ENCODE measurements at regions not wholly inside any gene's neighbourhood (a gene's known extent, or its start where the extent isn't known, plus 50 kb on each side); places are given as distances from the start of the nearest gene placed in this dataset.

GRCh38 chr3:194782698-194783404 is 97.2 kb downstream of the FAM43A start:
- no peak overlapping the region for H3K27ac ChIP-seq (ENCODE audit: low read depth, low read length)
- H3K4me1 ChIP-seq (ENCODE audit: control insufficient read depth in 1 of 2, insufficient read depth in 2 of 2, low read length in 2 of 2): peaks cover 0 to 5% of the 10 kb centered on the region in 2 donors
- H3K9me3 ChIP-seq (ENCODE audit: control insufficient read depth in 1 of 2, low read length in 2 of 2): no peaks in the 10 kb centered on the region
- no peaks in the 10 kb centered on the region for H3K36me3 ChIP-seq (ENCODE audit: control insufficient read depth in 1 of 2, insufficient read depth in 2 of 2, low read length in 2 of 2)
- no peak overlapping the region for H3K9ac ChIP-seq (ENCODE audit: low read depth in 1 of 2, low read length in 2 of 2)
- H3K27me3 ChIP-seq (ENCODE audit: control insufficient read depth in 1 of 2, insufficient read depth in 2 of 2, low read length in 2 of 2): peaks cover 0 to 4% of the 10 kb centered on the region in 2 donors
- no peak overlapping the region for H3K4me3 ChIP-seq (ENCODE audit: low read depth in 1 of 2, low read length in 2 of 2)

GRCh38 chr3:194784361-194784760 is 98.7 kb downstream of the FAM43A start:
- H3K27ac ChIP-seq (ENCODE audit: low read depth, low read length): no peak overlapping the region
- no peak overlapping the region for H3K4me3 ChIP-seq (ENCODE audit: low read depth in 1 of 2, low read length in 2 of 2)
- no peaks in the 10 kb centered on the region for H3K9me3 ChIP-seq (ENCODE audit: control insufficient read depth in 1 of 2, low read length in 2 of 2)
- H3K36me3 ChIP-seq (ENCODE audit: control insufficient read depth in 1 of 2, insufficient read depth in 2 of 2, low read length in 2 of 2): no peaks in the 10 kb centered on the region
- H3K4me1 ChIP-seq (ENCODE audit: control insufficient read depth in 1 of 2, insufficient read depth in 2 of 2, low read length in 2 of 2): peaks cover 0 to 5% of the 10 kb centered on the region in 2 donors
- no peak overlapping the region for H3K9ac ChIP-seq (ENCODE audit: low read depth in 1 of 2, low read length in 2 of 2)
- H3K27me3 ChIP-seq (ENCODE audit: control insufficient read depth in 1 of 2, insufficient read depth in 2 of 2, low read length in 2 of 2): peaks cover 0 to 4% of the 10 kb centered on the region in 2 donors

- Histone ChIP-seq H3K27me3 (ENCODE audit: control insufficient read depth in 1 of 2, insufficient read depth in 2 of 2, low read length in 2 of 2) (no peaks in the 10 kb centered on the region), H3K4me3 (ENCODE audit: low read depth in 1 of 2, low read length in 2 of 2) (no peak overlapping the region), H3K27ac (ENCODE audit: low read depth, low read length) (no peak overlapping the region), H3K9ac (ENCODE audit: low read depth in 1 of 2, low read length in 2 of 2) (no peak overlapping the region), H3K9me3 (ENCODE audit: control insufficient read depth in 1 of 2, low read length in 2 of 2) (no peaks in the 10 kb centered on the region), H3K4me1 (ENCODE audit: control insufficient read depth in 1 of 2, insufficient read depth in 2 of 2, low read length in 2 of 2) (peaks cover 0 to 5% of the 10 kb centered on the region in 2 donors), H3K36me3 (ENCODE audit: control insufficient read depth in 1 of 2, insufficient read depth in 2 of 2, low read length in 2 of 2) (no peaks in the 10 kb centered on the region)
These were observed 99.6 kb downstream of the FAM43A start for GRCh38 chr3:194785315-194785714.

GRCh38 chr3:194787072-194787471 is 101.4 kb downstream of the FAM43A start:
- Histone ChIP-seq H3K9ac (ENCODE audit: low read depth in 1 of 2, low read length in 2 of 2) (no peak overlapping the region), H3K36me3 (ENCODE audit: control insufficient read depth in 1 of 2, insufficient read depth in 2 of 2, low read length in 2 of 2) (no peaks in the 10 kb centered on the region), H3K4me1 (ENCODE audit: control insufficient read depth in 1 of 2, insufficient read depth in 2 of 2, low read length in 2 of 2) (peaks cover 0 to 5% of the 10 kb centered on the region in 2 donors), H3K27me3 (ENCODE audit: control insufficient read depth in 1 of 2, insufficient read depth in 2 of 2, low read length in 2 of 2) (no peaks in the 10 kb centered on the region), H3K4me3 (ENCODE audit: low read depth in 1 of 2, low read length in 2 of 2) (no peak overlapping the region), H3K9me3 (ENCODE audit: control insufficient read depth in 1 of 2, low read length in 2 of 2) (no peaks in the 10 kb centered on the region), H3K27ac (ENCODE audit: low read depth, low read length) (no peak overlapping the region)

GRCh38 chr3:194787650-194788049 is 102.0 kb downstream of the FAM43A start:
- Histone ChIP-seq H3K36me3 (ENCODE audit: control insufficient read depth in 1 of 2, insufficient read depth in 2 of 2, low read length in 2 of 2) (no peaks in the 10 kb centered on the region), H3K27ac (ENCODE audit: low read depth, low read length) (no peak overlapping the region), H3K4me1 (ENCODE audit: control insufficient read depth in 1 of 2, insufficient read depth in 2 of 2, low read length in 2 of 2) (peaks cover 0 to 5% of the 10 kb centered on the region in 2 donors), H3K9me3 (ENCODE audit: control insufficient read depth in 1 of 2, low read length in 2 of 2) (no peaks in the 10 kb centered on the region), H3K4me3 (ENCODE audit: low read depth in 1 of 2, low read length in 2 of 2) (no peak overlapping the region), H3K27me3 (ENCODE audit: control insufficient read depth in 1 of 2, insufficient read depth in 2 of 2, low read length in 2 of 2) (no peaks in the 10 kb centered on the region), H3K9ac (ENCODE audit: low read depth in 1 of 2, low read length in 2 of 2) (no peak overlapping the region)

GRCh38 chr3:194792368-194792767 is 106.7 kb downstream of the FAM43A start:
- Histone ChIP-seq H3K27me3 (ENCODE audit: control insufficient read depth in 1 of 2, insufficient read depth in 2 of 2, low read length in 2 of 2) (no peaks in the 10 kb centered on the region), H3K27ac (ENCODE audit: low read depth, low read length) (no peak overlapping the region), H3K36me3 (ENCODE audit: control insufficient read depth in 1 of 2, insufficient read depth in 2 of 2, low read length in 2 of 2) (no peaks in the 10 kb centered on the region), H3K4me3 (ENCODE audit: low read depth in 1 of 2, low read length in 2 of 2) (no peak overlapping the region), H3K9me3 (ENCODE audit: control insufficient read depth in 1 of 2, low read length in 2 of 2) (no peaks in the 10 kb centered on the region), H3K9ac (ENCODE audit: low read depth in 1 of 2, low read length in 2 of 2) (no peak overlapping the region), H3K4me1 (ENCODE audit: control insufficient read depth in 1 of 2, insufficient read depth in 2 of 2, low read length in 2 of 2) (no peaks in the 10 kb centered on the region)

- H3K36me3 ChIP-seq (ENCODE audit: control insufficient read depth in 1 of 2, insufficient read depth in 2 of 2, low read length in 2 of 2): no peaks in the 10 kb centered on the region
- H3K4me1 ChIP-seq (ENCODE audit: control insufficient read depth in 1 of 2, insufficient read depth in 2 of 2, low read length in 2 of 2): no peaks in the 10 kb centered on the region
- H3K9me3 ChIP-seq (ENCODE audit: control insufficient read depth in 1 of 2, low read length in 2 of 2): no peaks in the 10 kb centered on the region
- no peaks in the 10 kb centered on the region for H3K27me3 ChIP-seq (ENCODE audit: control insufficient read depth in 1 of 2, insufficient read depth in 2 of 2, low read length in 2 of 2)
- H3K4me3 ChIP-seq (ENCODE audit: low read depth in 1 of 2, low read length in 2 of 2): no peak overlapping the region
- no peak overlapping the region for H3K27ac ChIP-seq (ENCODE audit: low read depth, low read length)
- no peak overlapping the region for H3K9ac ChIP-seq (ENCODE audit: low read depth in 1 of 2, low read length in 2 of 2)
These were observed 112.0 kb downstream of the FAM43A start for GRCh38 chr3:194797555-194798250.

- no peak overlapping the region for H3K9ac ChIP-seq (ENCODE audit: low read depth in 1 of 2, low read length in 2 of 2)
- H3K27ac ChIP-seq (ENCODE audit: low read depth, low read length): no peak overlapping the region
- H3K4me1 ChIP-seq (ENCODE audit: control insufficient read depth in 1 of 2, insufficient read depth in 2 of 2, low read length in 2 of 2): no peaks in the 10 kb centered on the region
- H3K36me3 ChIP-seq (ENCODE audit: control insufficient read depth in 1 of 2, insufficient read depth in 2 of 2, low read length in 2 of 2): no peaks in the 10 kb centered on the region
- H3K4me3 ChIP-seq (ENCODE audit: low read depth in 1 of 2, low read length in 2 of 2): no peak overlapping the region
- no peaks in the 10 kb centered on the region for H3K9me3 ChIP-seq (ENCODE audit: control insufficient read depth in 1 of 2, low read length in 2 of 2)
- H3K27me3 ChIP-seq (ENCODE audit: control insufficient read depth in 1 of 2, insufficient read depth in 2 of 2, low read length in 2 of 2): no peaks in the 10 kb centered on the region
These were observed 112.8 kb downstream of the FAM43A start for GRCh38 chr3:194798486-194798885.

- H3K9me3 ChIP-seq (ENCODE audit: control insufficient read depth in 1 of 2, low read length in 2 of 2): no peaks in the 10 kb centered on the region
- no peak overlapping the region for H3K4me3 ChIP-seq (ENCODE audit: low read depth in 1 of 2, low read length in 2 of 2)
- H3K27me3 ChIP-seq (ENCODE audit: control insufficient read depth in 1 of 2, insufficient read depth in 2 of 2, low read length in 2 of 2): no peaks in the 10 kb centered on the region
- H3K27ac ChIP-seq (ENCODE audit: low read depth, low read length): no peak overlapping the region
- no peaks in the 10 kb centered on the region for H3K4me1 ChIP-seq (ENCODE audit: control insufficient read depth in 1 of 2, insufficient read depth in 2 of 2, low read length in 2 of 2)
- no peaks in the 10 kb centered on the region for H3K36me3 ChIP-seq (ENCODE audit: control insufficient read depth in 1 of 2, insufficient read depth in 2 of 2, low read length in 2 of 2)
- H3K9ac ChIP-seq (ENCODE audit: low read depth in 1 of 2, low read length in 2 of 2): no peak overlapping the region
These were observed 114.3 kb downstream of the FAM43A start for GRCh38 chr3:194800002-194800401.

GRCh38 chr3:194801461-194802432 is 116.1 kb downstream of the FAM43A start:
- Histone ChIP-seq H3K9ac (ENCODE audit: low read depth in 1 of 2, low read length in 2 of 2) (no peak overlapping the region), H3K36me3 (ENCODE audit: control insufficient read depth in 1 of 2, insufficient read depth in 2 of 2, low read length in 2 of 2) (no peaks in the 10 kb centered on the region), H3K4me1 (ENCODE audit: control insufficient read depth in 1 of 2, insufficient read depth in 2 of 2, low read length in 2 of 2) (no peaks in the 10 kb centered on the region), H3K27ac (ENCODE audit: low read depth, low read length) (no peak overlapping the region), H3K4me3 (ENCODE audit: low read depth in 1 of 2, low read length in 2 of 2) (no peak overlapping the region), H3K27me3 (ENCODE audit: control insufficient read depth in 1 of 2, insufficient read depth in 2 of 2, low read length in 2 of 2) (no peaks in the 10 kb centered on the region), H3K9me3 (ENCODE audit: control insufficient read depth in 1 of 2, low read length in 2 of 2) (no peaks in the 10 kb centered on the region)
